Mesendoderm (in vitro differentiated cells): ENCODE measurements at regions not wholly inside any gene's neighbourhood (a gene's known extent, or its start where the extent isn't known, plus 50 kb on each side); places are given as distances from the start of the nearest gene placed in this dataset.
A peak's percentile ranks its signal among the peaks of the same experiment; 100 is the strongest.

Experiments
- DNase-seq: peaks from one replicate; pipeline ENCODE4 v3.0.0; 2013
- H2AK5ac ChIP-seq: 2 replicates; pipeline ENCODE4 v1.6.1; 2013; ENCODE audit warnings: low read length, inconsistent platforms
- H2BK120ac ChIP-seq: 2 replicates; pipeline ENCODE4 v1.6.1; 2013; ENCODE audit warnings: low read depth, mild to moderate bottlenecking, low read length, moderate library complexity, mixed read lengths
- H2BK15ac ChIP-seq: replicated peaks from 2 replicates; pipeline ENCODE4 v1.6.1; 2013; ENCODE audit warnings: low read depth, mild to moderate bottlenecking, moderate library complexity
- H2BK5ac ChIP-seq: 2 replicates; pipeline ENCODE4 v1.6.1; 2013; ENCODE audit warnings: low read length, inconsistent platforms
- H3K18ac ChIP-seq: 2 replicates; pipeline ENCODE4 v1.6.1; 2013; ENCODE audit warnings: mild to moderate bottlenecking, low read length, mixed read lengths
- H3K23ac ChIP-seq: one replicate; pipeline ENCODE4 v1.6.1; 2013; ENCODE audit warnings: low read length
- H3K27ac ChIP-seq: 2 replicates; pipeline ENCODE4 v1.5.1; 2013; ENCODE audit warnings: low read depth, mild to moderate bottlenecking, inconsistent platforms, low read length, moderate library complexity
- H3K27me3 ChIP-seq: 2 replicates; pipeline ENCODE4 v1.6.1; 2013; ENCODE audit warnings: low read length, control low read depth, mild to moderate bottlenecking, inconsistent platforms; ENCODE audit not compliant: insufficient read depth, poor library complexity
- H3K36me3 ChIP-seq: 2 replicates; pipeline ENCODE4 v1.6.1; 2013; ENCODE audit warnings: low read length, inconsistent platforms; ENCODE audit not compliant: control insufficient read depth, insufficient read depth
- H3K4ac ChIP-seq: one replicate; pipeline ENCODE4 v1.6.1; 2013; ENCODE audit warnings: low read depth, mild to moderate bottlenecking, low read length, moderate library complexity
- H3K4me1 ChIP-seq: 2 replicates; pipeline ENCODE4 v1.6.1; 2013; ENCODE audit warnings: low read depth, low read length, inconsistent platforms; ENCODE audit not compliant: control insufficient read depth
- H3K4me2 ChIP-seq: 2 replicates; pipeline ENCODE4 v1.6.1; 2013; ENCODE audit warnings: low read length
- H3K4me3 ChIP-seq: 2 replicates; pipeline ENCODE4 v1.5.1; 2013; ENCODE audit warnings: mild to moderate bottlenecking, low read length
- H3K56ac ChIP-seq: one replicate; pipeline ENCODE4 v1.6.1; 2013; ENCODE audit warnings: low read length
- H3K79me1 ChIP-seq: 2 replicates; pipeline ENCODE4 v1.6.1; 2013; ENCODE audit warnings: low read length, inconsistent platforms
- H3K79me2 ChIP-seq: 2 replicates; pipeline ENCODE4 v1.6.1; 2013; ENCODE audit warnings: mild to moderate bottlenecking, low read length; ENCODE audit not compliant: control insufficient read depth, insufficient read depth
- H3K9ac ChIP-seq: 2 replicates; pipeline ENCODE4 v1.6.1; 2013; ENCODE audit warnings: low read length, inconsistent platforms
- H4K5ac ChIP-seq: one replicate; pipeline ENCODE4 v1.6.1; 2013; ENCODE audit warnings: low read length
- H4K8ac ChIP-seq: one replicate; pipeline ENCODE4 v1.6.1; 2013; ENCODE audit warnings: low read depth, mild to moderate bottlenecking, control low read depth, low read length, moderate library complexity
- WGBS: extraction: QIAGEN DNeasy Blood & Tissue Kit; methylation state at CpG from one replicate; pipeline ENCODE4 v1.1.7; 2013; ENCODE audit warnings: low lambda C conversion rate, missing lambda C conversion rate; ENCODE audit not compliant: insufficient coverage; ENCODE audit errors: extremely low coverage; 5-methylcytosine and 5-hydroxymethylcytosine counted together

DNA sequence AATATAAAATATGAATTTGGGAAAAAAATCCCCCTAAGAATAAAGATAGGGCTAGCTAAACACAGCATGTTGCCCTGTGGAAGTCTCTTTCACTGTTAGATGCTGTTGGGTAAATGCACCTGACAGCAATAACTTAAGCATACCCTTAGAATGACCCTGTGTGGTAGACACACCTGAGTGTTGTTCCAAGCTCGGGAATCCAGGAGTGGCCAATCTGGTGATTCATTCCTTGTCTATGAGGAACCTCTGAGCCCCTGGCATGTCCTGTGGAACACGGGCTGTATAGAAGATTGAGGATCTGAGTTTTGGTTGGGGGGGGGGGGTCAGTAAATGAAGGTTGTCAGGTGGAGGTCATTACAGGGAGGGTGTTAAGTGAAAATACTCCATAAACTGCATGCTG, 730.0 kb upstream of the IGFBP3 start:
- Histone ChIP-seq H4K8ac (no peak overlapping the region), H3K79me2 (no peaks in the 10 kb centered on the region), H2BK5ac (no peak overlapping the region), H2BK120ac (no peak overlapping the region), H3K4me2 (no peak overlapping the region), H2AK5ac (no peak overlapping the region), H3K18ac (no peak overlapping the region), H3K4ac (no peak overlapping the region), H3K27me3 (no peaks in the 10 kb centered on the region), H3K27ac (no peak overlapping the region), H3K56ac (no peak overlapping the region), H3K23ac (no peak overlapping the region), H2BK15ac (no peak overlapping the region), H4K5ac (no peak overlapping the region), H3K9ac (no peak overlapping the region), H3K36me3 (no peaks in the 10 kb centered on the region), H3K4me3 (no peak overlapping the region), H3K79me1 (no peaks in the 10 kb centered on the region), H3K4me1 (no peaks in the 10 kb centered on the region)
- no CpG with 5 or more reads among the region's 2 CpGs for WGBS
- no peak for DNase-seq

DNA sequence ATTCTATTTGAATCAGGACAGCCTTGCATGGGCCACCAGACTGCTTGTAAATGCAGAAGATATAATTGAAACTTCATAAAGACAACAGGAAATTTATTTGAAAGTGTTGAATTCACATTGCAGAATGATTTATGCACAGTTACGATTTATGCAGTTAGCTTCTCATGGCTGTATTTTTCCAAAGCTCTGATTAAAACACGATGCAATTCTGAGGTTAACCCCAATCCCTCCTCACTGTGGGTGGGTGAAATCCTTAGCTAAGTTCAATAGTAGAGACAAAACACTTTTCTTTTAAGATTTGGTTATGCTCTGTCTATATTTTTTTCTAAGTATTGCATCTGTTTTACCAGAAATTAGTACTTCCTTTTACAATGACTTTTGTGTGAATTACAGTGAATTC, 728.8 kb upstream of the IGFBP3 start:
- H3K27me3 ChIP-seq = no peaks in the 10 kb centered on the region
- H4K8ac ChIP-seq = no peak overlapping the region
- no peak overlapping the region for H3K23ac ChIP-seq
- DNase-seq = no peak
- H4K5ac ChIP-seq = no peak overlapping the region
- no peak overlapping the region for H2BK120ac ChIP-seq
- no peaks in the 10 kb centered on the region for H3K4me1 ChIP-seq
- H2BK5ac ChIP-seq = no peak overlapping the region
- H2AK5ac ChIP-seq = no peak overlapping the region
- H2BK15ac ChIP-seq = no peak overlapping the region
- H3K79me1 ChIP-seq = no peaks in the 10 kb centered on the region
- no peak overlapping the region for H3K18ac ChIP-seq
- H3K4ac ChIP-seq = no peak overlapping the region
- no peak overlapping the region for H3K4me3 ChIP-seq
- H3K9ac ChIP-seq = no peak overlapping the region
- H3K4me2 ChIP-seq = no peak overlapping the region
- no peaks in the 10 kb centered on the region for H3K79me2 ChIP-seq
- WGBS = no CpG with 5 or more reads among the region's 2 CpGs
- no peak overlapping the region for H3K27ac ChIP-seq
- no peaks in the 10 kb centered on the region for H3K36me3 ChIP-seq
- H3K56ac ChIP-seq = no peak overlapping the region

DNA sequence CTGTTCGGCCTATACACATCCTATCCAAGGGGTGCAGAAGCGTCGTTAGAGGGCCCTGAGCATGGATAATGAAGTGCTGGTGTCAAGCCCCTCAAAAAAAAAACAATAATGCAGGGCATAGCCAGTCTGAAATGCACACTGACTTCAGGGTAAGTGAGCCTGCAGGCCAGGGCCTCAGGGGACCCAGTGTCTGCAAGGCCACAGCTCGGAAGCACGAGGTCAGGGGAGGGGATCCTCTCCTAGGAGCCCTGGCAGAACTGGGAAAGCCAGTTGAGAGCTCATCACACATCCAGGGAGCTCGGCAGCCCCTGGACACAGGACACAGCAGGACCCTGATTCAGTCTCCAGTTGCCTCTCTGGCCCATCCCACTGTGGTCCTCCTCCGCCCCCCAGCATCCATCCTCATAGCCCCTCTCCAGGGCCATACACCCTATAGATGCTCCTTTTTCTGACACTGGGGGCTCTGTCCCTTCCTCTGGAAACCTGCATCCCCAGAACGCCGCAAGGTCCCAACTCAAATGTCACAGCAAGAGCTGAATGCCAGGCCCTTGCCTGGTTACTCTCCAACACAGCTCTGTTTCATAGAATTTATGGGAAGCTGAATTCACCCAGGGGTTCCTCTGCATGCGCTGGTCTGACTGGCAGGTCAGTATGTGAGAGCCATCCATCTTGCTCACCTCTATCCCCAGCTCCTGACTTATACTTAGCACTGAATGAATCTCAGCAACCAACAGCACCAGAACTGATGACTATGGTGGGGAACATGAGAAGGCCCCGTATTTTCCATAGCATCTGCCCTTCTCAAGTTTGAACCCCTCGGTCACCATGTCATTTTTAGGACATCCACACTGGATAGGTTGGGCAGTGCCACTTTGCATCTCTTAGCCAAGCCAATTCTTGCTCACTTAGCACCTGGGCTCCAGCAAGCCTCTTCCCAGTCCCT, 717.0 kb upstream of the IGFBP3 start:
- no peak overlapping the region for H3K56ac ChIP-seq
- H3K9ac ChIP-seq = no peak overlapping the region
- H3K18ac ChIP-seq = no peak overlapping the region
- no peaks in the 10 kb centered on the region for H3K79me2 ChIP-seq
- H3K4me2 ChIP-seq = no peak overlapping the region
- no peaks in the 10 kb centered on the region for H3K27me3 ChIP-seq
- H3K23ac ChIP-seq = no peak overlapping the region
- no peaks in the 10 kb centered on the region for H3K79me1 ChIP-seq
- no peak overlapping the region for H4K8ac ChIP-seq
- no peaks in the 10 kb centered on the region for H3K4me1 ChIP-seq
- no peaks in the 10 kb centered on the region for H3K36me3 ChIP-seq
- no peak for DNase-seq
- H2BK15ac ChIP-seq = no peak overlapping the region
- H2BK120ac ChIP-seq = no peak overlapping the region
- H3K4me3 ChIP-seq = no peak overlapping the region
- H3K4ac ChIP-seq = no peak overlapping the region
- no peak overlapping the region for H3K27ac ChIP-seq
- WGBS = no CpG with 5 or more reads among the region's 12 CpGs
- no peak overlapping the region for H4K5ac ChIP-seq
- no peak overlapping the region for H2BK5ac ChIP-seq
- H2AK5ac ChIP-seq = no peak overlapping the region

DNA sequence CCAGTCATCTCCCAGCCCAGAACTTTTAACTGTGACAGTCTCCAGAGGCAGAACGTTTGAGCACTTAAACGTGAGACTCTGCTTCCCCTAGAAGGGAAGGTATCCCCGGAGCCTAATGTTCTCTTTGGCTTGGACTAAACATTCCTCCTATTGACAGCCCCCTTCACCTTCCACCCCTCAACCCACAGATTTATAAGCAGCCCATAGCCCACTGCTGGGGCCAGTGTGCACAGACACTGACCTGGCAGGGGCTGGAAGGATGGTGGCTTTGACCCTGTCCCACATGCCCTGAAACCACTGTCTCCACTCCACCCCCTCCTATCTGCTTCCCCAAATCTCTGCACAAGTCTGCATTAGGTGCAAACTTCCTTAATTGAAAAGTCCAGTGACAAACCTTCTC, 715.0 kb upstream of the IGFBP3 start:
- H3K4ac ChIP-seq = no peak overlapping the region
- H3K9ac ChIP-seq = no peak overlapping the region
- H4K8ac ChIP-seq = no peak overlapping the region
- H3K27ac ChIP-seq = no peak overlapping the region
- H3K79me2 ChIP-seq = no peaks in the 10 kb centered on the region
- H3K4me2 ChIP-seq = no peak overlapping the region
- no peaks in the 10 kb centered on the region for H3K79me1 ChIP-seq
- H3K23ac ChIP-seq = no peak overlapping the region
- no peaks in the 10 kb centered on the region for H3K36me3 ChIP-seq
- no peak overlapping the region for H2BK15ac ChIP-seq
- H3K27me3 ChIP-seq = no peaks in the 10 kb centered on the region
- no peak overlapping the region for H2AK5ac ChIP-seq
- H3K18ac ChIP-seq = no peak overlapping the region
- no peak overlapping the region for H3K56ac ChIP-seq
- no peak overlapping the region for H3K4me3 ChIP-seq
- WGBS = no CpG with 5 or more reads among the region's 3 CpGs
- H3K4me1 ChIP-seq = no peaks in the 10 kb centered on the region
- H4K5ac ChIP-seq = no peak overlapping the region
- H2BK5ac ChIP-seq = no peak overlapping the region
- no peak for DNase-seq
- H2BK120ac ChIP-seq = no peak overlapping the region

DNA sequence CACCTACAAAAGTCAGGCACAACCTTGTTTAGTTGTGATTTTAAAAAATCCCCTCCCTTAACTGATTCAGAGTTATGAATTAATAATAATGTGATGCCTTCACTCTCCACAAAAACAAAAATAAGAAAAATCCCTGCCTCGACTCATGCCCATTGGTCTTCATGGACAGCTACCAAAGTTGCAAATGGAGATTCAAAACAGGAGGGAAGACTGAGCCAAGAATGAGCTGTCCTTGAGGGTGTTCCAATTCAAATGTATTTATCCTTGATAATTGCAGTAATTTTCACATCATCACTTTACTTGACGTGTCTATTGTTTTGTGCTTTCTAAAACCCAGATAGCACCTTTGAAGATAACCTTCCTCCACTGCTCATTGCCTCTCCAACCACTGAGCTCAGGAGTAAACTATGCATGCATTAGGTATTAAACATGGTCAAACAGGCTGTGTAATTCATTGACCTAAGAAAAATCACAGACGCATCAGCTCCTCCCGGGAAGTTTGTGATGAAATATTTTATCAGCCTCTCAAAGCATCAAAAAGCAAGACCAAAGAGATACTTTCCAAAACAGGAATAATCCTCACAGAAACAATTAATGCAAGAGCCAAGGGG, 712.7 kb upstream of the IGFBP3 start:
- no peak overlapping the region for H2BK120ac ChIP-seq
- no peak overlapping the region for H4K5ac ChIP-seq
- no peak overlapping the region for H3K9ac ChIP-seq
- H3K4me1 ChIP-seq = no peaks in the 10 kb centered on the region
- no peak overlapping the region for H3K4me2 ChIP-seq
- H3K23ac ChIP-seq = no peak overlapping the region
- no peak overlapping the region for H3K4me3 ChIP-seq
- no peaks in the 10 kb centered on the region for H3K36me3 ChIP-seq
- no peak overlapping the region for H3K56ac ChIP-seq
- H4K8ac ChIP-seq = no peak overlapping the region
- no peaks in the 10 kb centered on the region for H3K27me3 ChIP-seq
- no peak overlapping the region for H3K27ac ChIP-seq
- H3K4ac ChIP-seq = no peak overlapping the region
- WGBS = no CpG with 5 or more reads among the region's 4 CpGs
- no peak overlapping the region for H3K18ac ChIP-seq
- H3K79me2 ChIP-seq = no peaks in the 10 kb centered on the region
- H3K79me1 ChIP-seq = no peaks in the 10 kb centered on the region
- no peak overlapping the region for H2BK15ac ChIP-seq
- H2BK5ac ChIP-seq = no peak overlapping the region
- peak; percentile 48 for DNase-seq
- no peak overlapping the region for H2AK5ac ChIP-seq
